Bronchial epithelial cell (primary cell): ENCODE measurements at regions not wholly inside any gene's neighbourhood (a gene's known extent, or its start where the extent isn't known, plus 50 kb on each side); places are given as distances from the start of the nearest gene placed in this dataset.

Experiments used
- DNase-seq: peaks from one replicate; pipeline ENCODE4 v3.0.0-alpha.2; 2010; ENCODE audit warnings: low read depth
- FAIRE-seq: peaks from 2 replicates; lab custom pipeline; 2011; peaks lifted over from hg19 to GRCh38; lab: Jason Lieb, UNC
- H3K27me3 ChIP-seq: 2 replicates; pipeline ENCODE4 v1.5.1; 2011; ENCODE audit warnings: low read length; ENCODE audit not compliant: control insufficient read depth, insufficient read depth
- H3K36me3 ChIP-seq: 2 replicates; pipeline ENCODE4 v1.5.1; 2011; ENCODE audit warnings: low read length; ENCODE audit not compliant: control insufficient read depth, insufficient read depth
- H3K4me3 ChIP-seq: 2 replicates; pipeline ENCODE4 v1.5.1; 2011; ENCODE audit warnings: mild to moderate bottlenecking, low read depth, low read length, control low read depth
- TF ChIP-seq, protein P1 (sequence below): IDR thresholded peaks from 2 replicates; pipeline ENCODE4 v1.5.1; 2011; ENCODE audit warnings: mild to moderate bottlenecking, moderate library complexity, low read length, control low read depth, inconsistent platforms; ENCODE audit not compliant: insufficient read depth, severe bottlenecking

GRCh38 chr9:134970719-134971118 lies 53.0 kb upstream of the FCN1 start:
- Histone ChIP-seq H3K36me3 (no peaks in the 10 kb centered on the region), H3K27me3 (no peaks in the 10 kb centered on the region), H3K4me3 (no peak overlapping the region)
- TF ChIP-seq, protein P1, sequence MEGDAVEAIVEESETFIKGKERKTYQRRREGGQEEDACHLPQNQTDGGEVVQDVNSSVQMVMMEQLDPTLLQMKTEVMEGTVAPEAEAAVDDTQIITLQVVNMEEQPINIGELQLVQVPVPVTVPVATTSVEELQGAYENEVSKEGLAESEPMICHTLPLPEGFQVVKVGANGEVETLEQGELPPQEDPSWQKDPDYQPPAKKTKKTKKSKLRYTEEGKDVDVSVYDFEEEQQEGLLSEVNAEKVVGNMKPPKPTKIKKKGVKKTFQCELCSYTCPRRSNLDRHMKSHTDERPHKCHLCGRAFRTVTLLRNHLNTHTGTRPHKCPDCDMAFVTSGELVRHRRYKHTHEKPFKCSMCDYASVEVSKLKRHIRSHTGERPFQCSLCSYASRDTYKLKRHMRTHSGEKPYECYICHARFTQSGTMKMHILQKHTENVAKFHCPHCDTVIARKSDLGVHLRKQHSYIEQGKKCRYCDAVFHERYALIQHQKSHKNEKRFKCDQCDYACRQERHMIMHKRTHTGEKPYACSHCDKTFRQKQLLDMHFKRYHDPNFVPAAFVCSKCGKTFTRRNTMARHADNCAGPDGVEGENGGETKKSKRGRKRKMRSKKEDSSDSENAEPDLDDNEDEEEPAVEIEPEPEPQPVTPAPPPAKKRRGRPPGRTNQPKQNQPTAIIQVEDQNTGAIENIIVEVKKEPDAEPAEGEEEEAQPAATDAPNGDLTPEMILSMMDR: no peak
- DNase-seq (no peak), FAIRE-seq (no peak)

DNA sequence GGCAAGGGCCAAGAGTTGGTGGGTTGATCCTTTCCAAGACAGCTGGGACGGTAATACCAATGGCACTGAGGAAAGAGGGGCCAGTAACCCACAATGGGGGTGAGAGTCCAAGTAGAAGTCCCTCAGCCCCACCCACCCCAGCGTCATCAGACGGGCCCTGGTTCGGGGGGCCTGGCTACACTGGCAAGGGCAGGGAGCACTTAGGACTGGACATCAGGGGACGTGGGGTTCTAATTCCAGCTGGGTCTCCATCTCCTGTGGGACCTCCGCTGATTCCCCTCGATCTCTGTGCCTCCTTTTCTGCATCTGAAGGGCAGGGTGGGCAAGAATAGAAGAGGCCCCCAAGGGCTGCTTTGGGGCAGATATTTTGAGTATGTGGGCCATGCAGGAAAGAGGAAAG lies 53.5 kb upstream of the FCN1 start:
- Histone ChIP-seq H3K4me3 (no peak overlapping the region), H3K36me3 (no peaks in the 10 kb centered on the region), H3K27me3 (no peaks in the 10 kb centered on the region)
- TF ChIP-seq, protein P1: no peak
- DNase-seq (no peak), FAIRE-seq (no peak)

- Histone ChIP-seq H3K36me3 (no peaks in the 10 kb centered on the region), H3K4me3 (no peak overlapping the region), H3K27me3 (no peaks in the 10 kb centered on the region)
- TF ChIP-seq, protein P1: no peak
- DNase-seq: no peak
- no peak for FAIRE-seq
These were observed 54.0 kb upstream of the FCN1 start for GRCh38 chr9:134971696-134972095.

DNA sequence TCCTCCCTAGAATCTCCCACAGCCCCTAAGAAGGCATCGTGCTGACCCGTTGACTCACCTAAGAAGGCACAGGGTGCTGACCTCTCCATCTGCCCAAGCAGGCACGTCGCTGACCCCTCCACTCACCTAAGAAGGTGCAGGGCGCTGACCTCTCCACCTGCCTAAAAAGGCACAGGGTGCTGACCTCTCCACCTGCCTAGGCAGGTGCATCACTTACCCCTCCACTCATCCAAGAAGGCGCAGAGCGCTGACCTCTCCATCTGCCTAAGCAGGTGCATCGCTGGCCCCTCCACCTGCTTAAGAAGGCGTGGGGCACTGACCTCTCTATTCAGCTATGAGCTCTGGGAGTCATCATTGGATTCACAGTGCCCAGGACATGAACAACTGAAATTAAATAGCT lies 54.4 kb upstream of the FCN1 start:
- Histone ChIP-seq H3K4me3 (no peak overlapping the region), H3K27me3 (no peaks in the 10 kb centered on the region), H3K36me3 (no peaks in the 10 kb centered on the region)
- DNase-seq: no peak
- TF ChIP-seq, protein P1: no peak
- no peak for FAIRE-seq

GRCh38 chr9:134975253-134975652 lies 57.5 kb upstream of the FCN1 start:
- TF ChIP-seq, protein P1: no peak
- no peaks in the 10 kb centered on the region for H3K36me3 ChIP-seq
- FAIRE-seq (no peak), DNase-seq (no peak)
- no peak overlapping the region for H3K4me3 ChIP-seq
- H3K27me3 ChIP-seq: no peaks in the 10 kb centered on the region

DNA sequence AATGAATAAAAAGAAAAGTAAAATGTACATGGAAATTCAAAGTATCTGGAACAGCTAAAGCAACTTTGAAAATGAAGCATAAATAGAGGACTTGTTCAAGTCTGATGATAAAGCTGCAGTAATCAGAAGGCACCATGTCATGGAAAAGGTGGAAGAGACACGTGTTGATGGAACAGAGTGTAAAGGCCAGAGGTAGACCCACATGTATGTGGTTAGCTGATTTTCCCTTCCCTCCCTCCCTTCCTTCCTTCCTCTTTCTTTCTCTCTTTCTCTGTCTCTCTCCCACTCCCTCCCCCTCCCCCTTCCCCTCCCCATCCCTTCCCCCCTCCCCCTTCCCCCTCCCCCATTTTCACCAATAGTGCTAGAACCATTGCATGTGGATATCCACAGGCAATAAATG lies 58.7 kb upstream of the FCN1 start:
- TF ChIP-seq, protein P1: no peak
- H3K27me3 ChIP-seq: no peaks in the 10 kb centered on the region
- FAIRE-seq (no peak), DNase-seq (no peak)
- no peaks in the 10 kb centered on the region for H3K36me3 ChIP-seq
- H3K4me3 ChIP-seq: no peak overlapping the region
